ENCODE measurements at regions not wholly inside any gene's neighbourhood (a gene's known extent, or its start where the extent isn't known, plus 50 kb on each side); places are given as distances from the start of the nearest gene placed in this dataset.
"Not testable (repeated sequence)": the region's sequence is repeated elsewhere in the genome, so short reads cannot be mapped to it uniquely, and the experiment has no call there.

- Histone ChIP-seq H3K4me1 (ENCODE audit: insufficient read depth) (no peaks in the 10 kb centered on the region), H3K9me2 (replicated peaks; ENCODE audit: insufficient read depth) (no peaks in the 10 kb centered on the region), H4K20me1 (ENCODE audit: insufficient read depth, poor library complexity, severe bottlenecking) (no peaks in the 10 kb centered on the region), H3K36me3 (replicated peaks; ENCODE audit: insufficient read depth, low read depth) (no peaks in the 10 kb centered on the region), H3K79me2 (no peaks in the 10 kb centered on the region), H3K27ac (no peak overlapping the region), H3K9me3 (ENCODE audit: low read depth) (no peaks in the 10 kb centered on the region), H2AFZ (no peak overlapping the region), H3K4me3 (no peak overlapping the region), H3K27me3 (no peaks in the 10 kb centered on the region), H3K4me2 (no peak overlapping the region)
- TF ChIP-seq EZH2phosphoT487 (IDR thresholded peaks at IDR 0.05; ENCODE audit: low read depth, severe bottlenecking, unreplicated experiment) (no peak), EZH2 (IDR thresholded peaks at IDR 0.05; ENCODE audit: borderline replicate concordance) (no peak)
- TF ChIP-seq, protein P1, sequence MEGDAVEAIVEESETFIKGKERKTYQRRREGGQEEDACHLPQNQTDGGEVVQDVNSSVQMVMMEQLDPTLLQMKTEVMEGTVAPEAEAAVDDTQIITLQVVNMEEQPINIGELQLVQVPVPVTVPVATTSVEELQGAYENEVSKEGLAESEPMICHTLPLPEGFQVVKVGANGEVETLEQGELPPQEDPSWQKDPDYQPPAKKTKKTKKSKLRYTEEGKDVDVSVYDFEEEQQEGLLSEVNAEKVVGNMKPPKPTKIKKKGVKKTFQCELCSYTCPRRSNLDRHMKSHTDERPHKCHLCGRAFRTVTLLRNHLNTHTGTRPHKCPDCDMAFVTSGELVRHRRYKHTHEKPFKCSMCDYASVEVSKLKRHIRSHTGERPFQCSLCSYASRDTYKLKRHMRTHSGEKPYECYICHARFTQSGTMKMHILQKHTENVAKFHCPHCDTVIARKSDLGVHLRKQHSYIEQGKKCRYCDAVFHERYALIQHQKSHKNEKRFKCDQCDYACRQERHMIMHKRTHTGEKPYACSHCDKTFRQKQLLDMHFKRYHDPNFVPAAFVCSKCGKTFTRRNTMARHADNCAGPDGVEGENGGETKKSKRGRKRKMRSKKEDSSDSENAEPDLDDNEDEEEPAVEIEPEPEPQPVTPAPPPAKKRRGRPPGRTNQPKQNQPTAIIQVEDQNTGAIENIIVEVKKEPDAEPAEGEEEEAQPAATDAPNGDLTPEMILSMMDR (IDR thresholded peaks at IDR 0.05; ENCODE audit: poor library complexity): no peak
- 90% methylated on average over 7 of the region's 7 CpGs for WGBS (ENCODE audit: low lambda C conversion rate, missing lambda C conversion rate)
- no peak for DNase-seq (ENCODE audit: low spot score)
Observed at GRCh38 chr5:84986688-84987087, 602.0 kb upstream of the EDIL3 start.

GRCh38 chr5:85000671-85001070 is 616.0 kb upstream of the EDIL3 start:
- Histone ChIP-seq H4K20me1 (ENCODE audit: insufficient read depth, poor library complexity, severe bottlenecking) (no peaks in the 10 kb centered on the region), H3K9me3 (ENCODE audit: low read depth) (no peaks in the 10 kb centered on the region), H3K36me3 (replicated peaks; ENCODE audit: insufficient read depth, low read depth) (no peaks in the 10 kb centered on the region), H3K79me2 (no peaks in the 10 kb centered on the region), H2AFZ (no peak overlapping the region), H3K27ac (no peak overlapping the region), H3K4me3 (no peak overlapping the region), H3K27me3 (no peaks in the 10 kb centered on the region), H3K4me1 (ENCODE audit: insufficient read depth) (no peaks in the 10 kb centered on the region), H3K9me2 (replicated peaks; ENCODE audit: insufficient read depth) (no peaks in the 10 kb centered on the region), H3K4me2 (no peak overlapping the region)
- TF ChIP-seq EZH2 (IDR thresholded peaks at IDR 0.05; ENCODE audit: borderline replicate concordance): no peak
- TF ChIP-seq, protein P1 (IDR thresholded peaks at IDR 0.05; ENCODE audit: poor library complexity): no peak
- TF ChIP-seq EZH2phosphoT487 (IDR thresholded peaks at IDR 0.05; ENCODE audit: low read depth, severe bottlenecking, unreplicated experiment): no peak
- DNase-seq (ENCODE audit: low spot score): no peak

GRCh38 chr5:85002026-85002425 is 617.3 kb upstream of the EDIL3 start:
- 95% methylated on average over 9 of the region's 9 CpGs for WGBS (ENCODE audit: low lambda C conversion rate, missing lambda C conversion rate)
- not testable (repeated sequence) for H3K4me2 ChIP-seq; H3K79me2 ChIP-seq; H2AFZ ChIP-seq; H3K27ac ChIP-seq; H3K9me3 ChIP-seq (ENCODE audit: low read depth); H3K9me2 ChIP-seq (replicated peaks; ENCODE audit: insufficient read depth); H3K36me3 ChIP-seq (replicated peaks; ENCODE audit: insufficient read depth, low read depth); H3K27me3 ChIP-seq; H3K4me1 ChIP-seq (ENCODE audit: insufficient read depth); H3K4me3 ChIP-seq; DNase-seq (ENCODE audit: low spot score); H4K20me1 ChIP-seq (ENCODE audit: insufficient read depth, poor library complexity, severe bottlenecking)

DNA sequence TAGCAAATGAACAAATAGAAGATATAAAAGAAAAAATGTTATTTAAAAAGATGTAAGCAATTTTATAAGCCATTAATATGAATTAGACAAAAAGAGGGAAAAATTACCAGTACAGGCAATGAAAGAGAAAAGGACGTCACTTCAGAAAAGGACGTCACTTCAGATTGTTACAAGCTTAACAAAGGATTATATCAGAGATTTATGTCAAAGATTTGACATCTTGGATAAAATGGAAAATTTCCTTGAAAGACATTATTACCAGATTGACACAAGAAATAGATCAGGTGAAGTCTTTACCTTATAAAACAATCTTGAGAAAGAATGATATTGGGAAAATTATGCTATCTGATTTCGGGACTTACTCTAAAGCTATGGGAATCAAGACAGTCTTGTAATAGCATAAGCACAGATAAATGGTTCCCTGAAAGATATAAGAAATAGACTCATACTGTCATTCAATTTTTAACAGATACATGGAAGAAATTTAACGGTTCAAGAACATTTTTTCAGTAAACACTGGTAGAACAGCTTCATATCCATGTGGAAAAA is 625.4 kb upstream of the EDIL3 start:
- Histone ChIP-seq H3K36me3 (replicated peaks; ENCODE audit: insufficient read depth, low read depth) (no peaks in the 10 kb centered on the region), H2AFZ (no peak overlapping the region), H3K9me2 (replicated peaks; ENCODE audit: insufficient read depth) (no peaks in the 10 kb centered on the region), H3K4me3 (no peak overlapping the region), H3K4me2 (no peak overlapping the region), H3K79me2 (no peaks in the 10 kb centered on the region), H3K9me3 (ENCODE audit: low read depth) (no peaks in the 10 kb centered on the region), H3K27me3 (no peaks in the 10 kb centered on the region), H3K4me1 (ENCODE audit: insufficient read depth) (no peaks in the 10 kb centered on the region), H4K20me1 (ENCODE audit: insufficient read depth, poor library complexity, severe bottlenecking) (no peaks in the 10 kb centered on the region), H3K27ac (no peak overlapping the region)
- 90% methylated on average over 4 of the region's 4 CpGs for whole genome bisulfite sequencing (ENCODE audit: low lambda C conversion rate, missing lambda C conversion rate)
- no peak for DNase-seq (ENCODE audit: low spot score)
- TF ChIP-seq, protein P1 (IDR thresholded peaks at IDR 0.05; ENCODE audit: poor library complexity): no peak
- TF ChIP-seq EZH2phosphoT487 (IDR thresholded peaks at IDR 0.05; ENCODE audit: low read depth, severe bottlenecking, unreplicated experiment) (no peak), EZH2 (IDR thresholded peaks at IDR 0.05; ENCODE audit: borderline replicate concordance) (no peak)
